Prostate gland (tissue), 2 donors: ENCODE measurements at regions not wholly inside any gene's neighbourhood (a gene's known extent, or its start where the extent isn't known, plus 50 kb on each side); places are given as distances from the start of the nearest gene placed in this dataset.

Source experiments
- DNase-seq: peaks from one replicate; pipeline ENCODE4 v3.0.0-alpha.2; 2019; ENCODE audit warnings: low spot score
- H3K27ac ChIP-seq, 2 donors: fragments of 200-600 bp; sonication (generic); 2 replicates each; pipeline ENCODE4 v1.5.1; 2017 to 2019
- H3K27me3 ChIP-seq: fragments of 200-600 bp; sonication (generic); replicated peaks from 2 replicates; pipeline ENCODE4 v1.5.1; 2019; ENCODE audit not compliant: insufficient read depth
- H3K36me3 ChIP-seq, 2 donors: fragments of 200-600 bp; sonication (generic); 1 replicate in 1 of 2; 2 replicates in 1 of 2; pipeline versions ENCODE4 v1.5.1 to v1.8.1; 2017 to 2019
- H3K4me1 ChIP-seq: fragments of 200-600 bp; sonication (generic); replicated peaks from 2 replicates; pipeline ENCODE4 v1.5.1; 2019
- H3K4me3 ChIP-seq, 2 donors: fragments of 200-600 bp; sonication (generic); 2 replicates each; pipeline ENCODE4 v1.5.1; 2017 to 2019
- H3K9me3 ChIP-seq: fragments of 200-600 bp; sonication (generic); 2 replicates; pipeline ENCODE4 v1.5.1; 2017
- CTCF ChIP-seq, 4 experiments: fragments of 200-600 bp in 2 of 4; fragments of 450-650 bp in 2 of 4; sonication (generic) in 2 of 4; IDR thresholded peaks; 1 replicate in 3 of 4; 2 replicates in 1 of 4; pipeline ENCODE4 v1.5.1; 2016 to 2019; ENCODE audit warnings: antibody characterized with exemption in 4 of 4, mild to moderate bottlenecking in 2 of 4, moderate library complexity in 2 of 4
- POLR2A ChIP-seq: fragments of 450-650 bp; IDR thresholded peaks from one replicate; pipeline ENCODE4 v1.6.1; 2016; ENCODE audit warnings: antibody characterized with exemption, mild to moderate bottlenecking
- POLR2AphosphoS5 ChIP-seq: sonication (generic); formaldehyde crosslinking; IDR thresholded peaks from one replicate; pipeline ENCODE4 v1.6.1; 2017; ENCODE audit warnings: antibody characterized with exemption
- WGBS: methylation state at CpG from one replicate; pipeline ENCODE4 v1.1.5; 2018; 5-methylcytosine and 5-hydroxymethylcytosine counted together
- intact Hi-C: fragments of 100-400 bp; cut with DNase I; formaldehyde crosslinking; loops from one replicate; pipeline ENCODE4 v1.14.2; 2022

- no peak overlapping the region for H3K4me3 ChIP-seq
- 48% methylated on average over 1 of the region's 1 CpG for WGBS
- no peaks in the 10 kb centered on the region for H3K36me3 ChIP-seq
- H3K4me1 ChIP-seq, result no peaks in the 10 kb centered on the region
- H3K9me3 ChIP-seq, result no peaks in the 10 kb centered on the region
- intact Hi-C loops, result no loop called here
- no peaks in the 10 kb centered on the region for H3K27me3 ChIP-seq
- no peak for DNase-seq
- TF ChIP-seq POLR2AphosphoS5, result no peak
- TF ChIP-seq CTCF (IDR thresholded peaks at IDR 0.05), result no peak
- TF ChIP-seq POLR2A, result no peak
- no peak overlapping the region for H3K27ac ChIP-seq
Measured at GRCh38 chr4:175431694-175432093, 380.4 kb downstream of the GPM6A start.

GRCh38 chr4:175435381-175435783 lies 376.7 kb downstream of the GPM6A start:
- no peak overlapping the region for H3K4me3 ChIP-seq
- WGBS, result 53% methylated on average over 4 of the region's 4 CpGs
- H3K27ac ChIP-seq, result no peak overlapping the region
- DNase-seq, result no peak
- H3K9me3 ChIP-seq, result no peaks in the 10 kb centered on the region
- H3K4me1 ChIP-seq, result no peaks in the 10 kb centered on the region
- no peaks in the 10 kb centered on the region for H3K27me3 ChIP-seq
- no peak for TF ChIP-seq CTCF (IDR thresholded peaks at IDR 0.05)
- TF ChIP-seq POLR2AphosphoS5, result no peak
- TF ChIP-seq POLR2A, result no peak
- H3K36me3 ChIP-seq, result no peaks in the 10 kb centered on the region
- intact Hi-C loops, result no loop called here

GRCh38 chr4:175436196-175436595 lies 375.9 kb downstream of the GPM6A start:
- H3K36me3 ChIP-seq, result no peaks in the 10 kb centered on the region
- no peak for TF ChIP-seq CTCF (IDR thresholded peaks at IDR 0.05)
- no peak for TF ChIP-seq POLR2A
- TF ChIP-seq POLR2AphosphoS5, result no peak

GRCh38 chr4:175440786-175441185 lies 371.3 kb downstream of the GPM6A start:
- DNase-seq, result no peak
- Histone ChIP-seq H3K4me1 (no peaks in the 10 kb centered on the region), H3K36me3 (no peaks in the 10 kb centered on the region), H3K4me3 (no peak overlapping the region), H3K27me3 (no peaks in the 10 kb centered on the region), H3K9me3 (no peaks in the 10 kb centered on the region), H3K27ac (no peak overlapping the region)
- no peak for TF ChIP-seq CTCF (IDR thresholded peaks at IDR 0.05)
- no peak for TF ChIP-seq POLR2A
- no peak for TF ChIP-seq POLR2AphosphoS5
- WGBS, result 26% methylated on average over 2 of the region's 2 CpGs
- intact Hi-C loops, result no loop called here

More at GRCh38 chr4:175436196-175436595, 375.9 kb downstream of the GPM6A start:
- Histone ChIP-seq H3K4me1 (no peaks in the 10 kb centered on the region), H3K4me3 (no peak overlapping the region), H3K9me3 (no peaks in the 10 kb centered on the region), H3K27me3 (no peaks in the 10 kb centered on the region), H3K27ac (no peak overlapping the region)
- DNase-seq, result no peak
- intact Hi-C loops, result no loop called here
- 98% methylated on average over 1 of the region's 1 CpG for WGBS

- no peaks in the 10 kb centered on the region for H3K9me3 ChIP-seq
- H3K36me3 ChIP-seq, result no peaks in the 10 kb centered on the region
- 62% methylated on average over 7 of the region's 7 CpGs for WGBS
- TF ChIP-seq POLR2AphosphoS5, result no peak
- TF ChIP-seq POLR2A, result no peak
- TF ChIP-seq CTCF (IDR thresholded peaks at IDR 0.05), result no peak
- no peak for DNase-seq
- no peaks in the 10 kb centered on the region for H3K27me3 ChIP-seq
- H3K4me1 ChIP-seq, result no peaks in the 10 kb centered on the region
- H3K27ac ChIP-seq, result no peak overlapping the region
- intact Hi-C loops, result no loop called here
- H3K4me3 ChIP-seq, result no peak overlapping the region
Measured at GRCh38 chr4:175441256-175441655, 370.8 kb downstream of the GPM6A start.
